ENCODE measurements at regions not wholly inside any gene's neighbourhood (a gene's known extent, or its start where the extent isn't known, plus 50 kb on each side); places are given as distances from the start of the nearest gene placed in this dataset.

DNA sequence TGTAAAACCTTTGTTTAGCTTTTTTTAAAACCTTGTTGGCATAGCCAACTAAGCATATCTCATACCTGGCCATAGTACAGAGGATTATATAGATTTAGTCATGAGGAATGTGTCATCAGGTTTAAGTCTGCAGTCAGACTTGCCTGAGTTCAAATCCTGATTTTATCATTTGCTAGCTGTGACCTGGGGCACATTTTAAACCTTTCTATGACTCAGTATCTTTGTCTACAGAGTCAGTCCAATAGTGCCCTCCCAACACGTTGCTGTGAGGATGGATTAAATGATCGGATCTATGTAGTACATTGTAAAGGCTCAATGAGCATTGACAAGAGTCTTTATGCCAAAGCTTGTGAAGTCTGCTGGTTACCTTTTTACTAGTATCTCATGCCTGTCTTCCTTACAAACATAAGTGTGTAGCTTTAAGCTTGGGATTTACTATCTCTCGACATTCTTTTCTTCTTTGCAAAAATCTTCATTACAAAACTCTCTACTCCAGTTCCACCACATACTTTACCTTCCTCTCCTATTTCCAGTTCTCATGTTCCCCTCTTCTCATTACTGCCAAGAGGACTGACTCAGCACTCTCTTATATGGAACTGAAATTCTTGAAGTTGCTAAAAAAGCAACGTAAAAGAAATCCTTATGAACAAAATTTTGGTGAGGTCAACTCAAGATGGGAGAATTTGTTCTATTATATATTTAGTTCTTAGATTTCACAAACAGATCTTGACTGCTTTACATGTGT is 68.1 kb upstream of the RBMS1 start:
- Histone ChIP-seq H3K4me3 (ENCODE audit: low read depth, low read length) (no peak overlapping the region), H3K9me3 (ENCODE audit: severe bottlenecking) (no peaks in the 10 kb centered on the region), H3K36me3 (no peaks in the 10 kb centered on the region), H3K27me3 (ENCODE audit: insufficient read depth, low read depth, severe bottlenecking) (no peaks in the 10 kb centered on the region), H3K27ac (no peak overlapping the region)
- TF ChIP-seq, protein P1, sequence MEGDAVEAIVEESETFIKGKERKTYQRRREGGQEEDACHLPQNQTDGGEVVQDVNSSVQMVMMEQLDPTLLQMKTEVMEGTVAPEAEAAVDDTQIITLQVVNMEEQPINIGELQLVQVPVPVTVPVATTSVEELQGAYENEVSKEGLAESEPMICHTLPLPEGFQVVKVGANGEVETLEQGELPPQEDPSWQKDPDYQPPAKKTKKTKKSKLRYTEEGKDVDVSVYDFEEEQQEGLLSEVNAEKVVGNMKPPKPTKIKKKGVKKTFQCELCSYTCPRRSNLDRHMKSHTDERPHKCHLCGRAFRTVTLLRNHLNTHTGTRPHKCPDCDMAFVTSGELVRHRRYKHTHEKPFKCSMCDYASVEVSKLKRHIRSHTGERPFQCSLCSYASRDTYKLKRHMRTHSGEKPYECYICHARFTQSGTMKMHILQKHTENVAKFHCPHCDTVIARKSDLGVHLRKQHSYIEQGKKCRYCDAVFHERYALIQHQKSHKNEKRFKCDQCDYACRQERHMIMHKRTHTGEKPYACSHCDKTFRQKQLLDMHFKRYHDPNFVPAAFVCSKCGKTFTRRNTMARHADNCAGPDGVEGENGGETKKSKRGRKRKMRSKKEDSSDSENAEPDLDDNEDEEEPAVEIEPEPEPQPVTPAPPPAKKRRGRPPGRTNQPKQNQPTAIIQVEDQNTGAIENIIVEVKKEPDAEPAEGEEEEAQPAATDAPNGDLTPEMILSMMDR (IDR thresholded peaks at IDR 0.05; ENCODE audit: low read depth, low read length), result no peak
- no peak for DNase-seq

DNA sequence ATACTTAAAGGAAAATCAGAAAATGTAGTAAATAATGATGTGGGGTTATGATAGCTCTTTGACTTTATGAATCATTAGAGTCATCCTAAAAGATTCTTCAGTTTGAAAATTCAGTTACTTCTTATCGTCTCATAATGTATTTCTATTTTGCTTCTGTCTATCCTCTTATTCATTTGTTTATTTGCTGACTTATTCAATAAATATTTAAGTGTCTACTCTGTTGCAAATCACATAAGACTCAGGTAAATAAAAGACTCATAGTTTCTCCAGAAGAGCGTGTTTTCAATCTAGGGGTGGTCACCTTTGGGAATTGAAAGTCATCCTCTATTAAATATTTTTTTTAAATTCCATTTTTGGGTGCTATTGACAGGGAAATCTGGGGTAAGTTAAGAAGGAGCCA is 69.1 kb upstream of the RBMS1 start:
- Histone ChIP-seq H3K9me3 (ENCODE audit: severe bottlenecking) (no peaks in the 10 kb centered on the region), H3K27ac (no peak overlapping the region), H3K27me3 (ENCODE audit: insufficient read depth, low read depth, severe bottlenecking) (no peaks in the 10 kb centered on the region), H3K4me3 (ENCODE audit: low read depth, low read length) (no peak overlapping the region), H3K36me3 (no peaks in the 10 kb centered on the region)
- TF ChIP-seq, protein P1 (IDR thresholded peaks at IDR 0.05; ENCODE audit: low read depth, low read length), result no peak
- no peak for DNase-seq

DNA sequence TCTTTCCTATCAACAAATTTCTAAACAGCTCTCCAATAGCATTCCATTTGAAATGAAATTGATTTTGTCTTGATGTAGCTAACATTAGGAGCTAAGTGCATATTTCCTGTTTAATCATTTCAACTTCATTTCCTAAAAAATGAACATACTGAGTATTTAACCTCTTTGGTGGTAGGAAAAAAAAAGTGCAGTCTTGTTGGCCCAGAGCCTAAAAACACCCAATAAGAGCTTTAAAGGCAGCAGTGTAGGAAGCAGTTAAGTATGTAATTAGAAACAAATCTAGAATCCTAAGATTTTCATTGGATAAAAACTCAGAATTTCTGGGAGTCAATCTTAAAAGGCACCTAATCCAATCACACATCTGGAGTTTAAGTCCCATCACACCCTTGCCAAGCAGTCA is 71.0 kb upstream of the RBMS1 start:
- H3K27me3 ChIP-seq (ENCODE audit: insufficient read depth, low read depth, severe bottlenecking), result no peaks in the 10 kb centered on the region
- no peak overlapping the region for H3K4me3 ChIP-seq (ENCODE audit: low read depth, low read length)
- DNase-seq, result no peak
- TF ChIP-seq, protein P1 (IDR thresholded peaks at IDR 0.05; ENCODE audit: low read depth, low read length), result no peak
- H3K27ac ChIP-seq, result no peak overlapping the region
- H3K9me3 ChIP-seq (ENCODE audit: severe bottlenecking), result no peaks in the 10 kb centered on the region
- no peaks in the 10 kb centered on the region for H3K36me3 ChIP-seq

DNA sequence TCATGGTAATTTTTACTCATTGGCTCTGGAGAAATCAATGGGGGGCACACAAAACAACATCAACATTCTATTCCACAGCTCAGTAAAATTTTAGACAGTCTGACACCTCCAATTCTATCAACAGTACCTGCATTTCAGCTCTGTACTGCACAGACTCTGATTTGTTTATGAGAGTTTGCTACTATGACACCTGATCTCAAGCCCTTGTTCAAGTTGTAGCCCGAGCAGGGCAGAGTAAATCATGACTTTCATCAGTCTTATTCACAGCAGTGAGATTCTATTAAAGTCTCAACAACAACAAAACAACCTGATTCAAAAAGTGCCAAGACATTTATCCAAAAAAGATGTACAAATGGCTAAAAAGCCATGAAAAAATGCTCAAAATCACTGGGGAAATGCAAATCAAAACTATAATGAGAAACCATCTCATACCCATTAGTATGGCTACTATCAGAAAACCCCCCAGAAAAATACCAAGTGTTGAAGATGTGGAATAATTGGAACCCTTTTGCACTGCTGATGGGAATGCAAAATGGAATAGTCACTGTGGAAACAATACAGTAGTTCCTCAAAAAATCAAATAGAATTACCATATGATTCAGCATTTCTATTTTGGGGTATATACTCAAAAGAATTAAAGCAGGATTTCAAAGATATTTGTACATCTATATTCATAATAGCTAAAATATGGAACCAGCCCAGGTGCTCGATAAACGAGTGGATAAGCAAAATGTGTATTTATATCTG is 71.7 kb upstream of the RBMS1 start:
- Histone ChIP-seq H3K9me3 (ENCODE audit: severe bottlenecking) (no peaks in the 10 kb centered on the region), H3K27ac (no peak overlapping the region), H3K4me3 (ENCODE audit: low read depth, low read length) (no peak overlapping the region), H3K36me3 (no peaks in the 10 kb centered on the region), H3K27me3 (ENCODE audit: insufficient read depth, low read depth, severe bottlenecking) (no peaks in the 10 kb centered on the region)
- TF ChIP-seq, protein P1 (IDR thresholded peaks at IDR 0.05; ENCODE audit: low read depth, low read length), result no peak
- no peak for DNase-seq

DNA sequence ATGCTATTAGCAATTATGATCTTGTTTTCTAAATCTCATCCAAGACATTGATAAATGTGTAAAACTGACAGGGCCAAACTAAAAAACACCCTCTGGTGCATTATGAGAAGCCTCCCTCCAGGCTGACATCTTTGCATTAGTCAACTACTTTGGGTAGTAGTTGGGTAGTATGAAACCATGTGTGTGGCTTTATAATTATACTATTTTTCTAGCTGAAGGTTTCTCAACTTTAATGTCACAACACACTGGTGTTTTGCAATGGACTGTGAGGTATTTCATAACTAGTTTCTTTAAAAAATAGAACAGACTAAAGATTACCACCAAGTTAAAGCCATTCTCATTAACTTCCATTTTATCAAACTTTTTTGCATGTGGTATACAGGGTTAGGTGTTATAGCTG is 73.1 kb upstream of the RBMS1 start:
- H3K9me3 ChIP-seq (ENCODE audit: severe bottlenecking), result no peaks in the 10 kb centered on the region
- H3K36me3 ChIP-seq, result no peaks in the 10 kb centered on the region
- no peak overlapping the region for H3K27ac ChIP-seq
- TF ChIP-seq, protein P1 (IDR thresholded peaks at IDR 0.05; ENCODE audit: low read depth, low read length), result no peak
- H3K27me3 ChIP-seq (ENCODE audit: insufficient read depth, low read depth, severe bottlenecking), result no peaks in the 10 kb centered on the region
- DNase-seq, result no peak
- no peak overlapping the region for H3K4me3 ChIP-seq (ENCODE audit: low read depth, low read length)
